Occipital lobe (tissue), 1 donor: ENCODE measurements at regions not wholly inside any gene's neighbourhood (a gene's known extent, or its start where the extent isn't known, plus 50 kb on each side); places are given as distances from the start of the nearest gene placed in this dataset.
A peak's percentile ranks its signal among the peaks of the same experiment; 100 is the strongest.
"Not testable (repeated sequence)": the region's sequence is repeated elsewhere in the genome, so short reads cannot be mapped to it uniquely, and the experiment has no call there.

ENCODE experiments used
- DNase-seq: peaks from one replicate; lab custom pipeline; 2025; lab: John Stamatoyannopoulos, UW

DNA sequence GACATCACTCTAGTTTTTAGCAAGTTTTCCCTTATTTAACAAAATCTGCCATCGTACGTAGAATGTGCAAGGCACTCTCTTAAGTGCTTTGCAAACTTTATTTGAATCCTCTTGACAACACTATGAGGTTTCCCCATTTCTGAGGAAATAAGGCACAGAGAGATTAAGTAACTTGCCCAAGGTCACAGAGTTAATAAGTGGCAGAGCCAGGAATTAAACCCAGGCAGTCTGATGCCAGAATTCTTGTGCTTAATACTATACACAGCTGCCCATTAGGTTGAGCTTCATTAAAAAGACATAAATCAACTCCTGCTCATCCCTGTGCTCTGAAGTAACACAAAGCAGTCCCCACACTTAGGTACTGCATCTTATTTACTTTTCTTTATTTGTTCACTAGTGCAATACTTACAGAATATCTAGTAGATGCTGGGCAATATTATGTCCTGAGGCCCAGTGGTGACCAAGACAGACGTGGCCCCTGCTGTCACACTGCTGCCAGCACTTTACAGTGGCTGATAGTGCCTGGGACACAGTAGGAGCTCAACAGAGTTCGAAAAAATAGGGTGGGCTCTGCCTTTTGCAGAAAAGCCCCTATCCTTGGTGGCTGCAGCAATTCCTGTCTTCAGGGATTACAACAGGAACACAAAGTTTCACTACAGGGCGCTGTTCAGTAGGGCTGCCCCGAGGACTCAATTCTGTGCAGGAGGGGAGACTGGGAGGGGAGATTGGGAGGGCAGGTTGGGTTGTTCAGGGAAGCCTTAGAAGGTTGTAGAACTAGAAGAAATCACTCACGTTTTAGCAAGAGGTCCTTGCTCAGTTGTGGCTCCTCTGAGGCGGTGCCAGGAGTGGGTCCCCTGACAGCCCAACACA, 138.3 kb upstream of the TPM1 start:
- no peak for DNase-seq

DNA sequence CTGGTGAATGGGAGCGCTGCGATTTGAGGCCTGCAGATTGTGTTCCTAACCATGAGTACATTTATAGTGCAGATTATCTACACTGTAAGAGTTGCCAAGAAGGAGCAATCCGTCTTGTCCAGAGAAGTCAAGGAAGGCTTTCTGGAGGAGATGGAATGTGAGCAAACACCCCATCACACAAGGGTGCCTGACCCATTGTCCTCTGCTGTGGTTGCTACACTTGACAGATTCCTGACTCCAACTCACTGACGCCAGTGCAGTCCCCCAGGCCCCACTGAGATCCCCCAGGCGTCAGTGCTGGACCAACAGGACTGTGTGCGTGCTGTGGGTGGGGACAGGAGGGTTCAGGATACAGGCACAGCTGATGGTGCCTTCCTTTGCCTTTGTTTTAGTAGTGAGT, 135.9 kb upstream of the TPM1 start:
- no peak for DNase-seq

GRCh38 chr15:62907275-62907674, 135.3 kb upstream of the TPM1 start:
- DNase-seq: no peak

GRCh38 chr15:62908341-62908740, 134.2 kb upstream of the TPM1 start:
- not testable (repeated sequence) for DNase-seq

GRCh38 chr15:62909257-62909656, 133.3 kb upstream of the TPM1 start:
- DNase-seq: no peak

DNA sequence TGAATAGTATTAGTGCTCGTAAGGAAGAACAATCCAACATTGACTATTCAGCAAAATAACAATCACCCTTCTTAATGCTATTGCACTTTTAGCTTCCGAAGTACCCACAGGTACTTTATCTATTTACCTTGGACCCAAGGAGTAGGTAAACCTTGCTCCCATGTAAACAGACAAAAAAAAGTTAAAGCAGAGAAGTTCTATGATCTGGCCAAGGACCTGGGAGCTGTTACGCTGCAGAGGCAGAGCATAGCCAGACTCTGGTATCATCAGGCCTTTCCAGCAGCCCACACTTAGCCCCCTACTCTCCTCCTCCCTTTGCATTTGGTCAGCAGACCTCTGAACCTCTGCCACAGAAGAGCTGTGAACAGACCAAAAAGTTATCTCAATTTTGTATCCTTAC, 130.3 kb upstream of the TPM1 start:
- no peak for DNase-seq

GRCh38 chr15:62912808-62913207, 129.7 kb upstream of the TPM1 start:
- DNase-seq: no peak

DNA sequence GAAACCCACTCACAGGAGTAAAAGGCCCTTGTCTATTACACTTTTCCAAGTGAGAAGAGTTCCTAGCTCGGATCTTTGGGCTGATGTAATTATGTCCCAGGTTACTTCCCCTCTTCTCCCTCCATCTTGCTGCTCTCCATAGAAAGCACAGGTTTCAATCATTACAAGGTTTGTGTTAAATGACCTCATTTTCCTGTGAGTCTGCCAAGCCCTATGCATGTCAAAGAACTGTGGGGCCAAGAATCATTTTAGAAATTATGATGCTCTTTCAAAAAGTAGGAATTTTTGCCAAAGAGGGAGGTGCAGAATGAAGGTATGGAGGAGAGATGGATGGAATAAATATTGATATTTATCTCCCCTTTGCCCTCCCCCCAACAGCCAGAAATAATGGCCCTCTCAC, 129.3 kb upstream of the TPM1 start:
- no peak for DNase-seq

DNA sequence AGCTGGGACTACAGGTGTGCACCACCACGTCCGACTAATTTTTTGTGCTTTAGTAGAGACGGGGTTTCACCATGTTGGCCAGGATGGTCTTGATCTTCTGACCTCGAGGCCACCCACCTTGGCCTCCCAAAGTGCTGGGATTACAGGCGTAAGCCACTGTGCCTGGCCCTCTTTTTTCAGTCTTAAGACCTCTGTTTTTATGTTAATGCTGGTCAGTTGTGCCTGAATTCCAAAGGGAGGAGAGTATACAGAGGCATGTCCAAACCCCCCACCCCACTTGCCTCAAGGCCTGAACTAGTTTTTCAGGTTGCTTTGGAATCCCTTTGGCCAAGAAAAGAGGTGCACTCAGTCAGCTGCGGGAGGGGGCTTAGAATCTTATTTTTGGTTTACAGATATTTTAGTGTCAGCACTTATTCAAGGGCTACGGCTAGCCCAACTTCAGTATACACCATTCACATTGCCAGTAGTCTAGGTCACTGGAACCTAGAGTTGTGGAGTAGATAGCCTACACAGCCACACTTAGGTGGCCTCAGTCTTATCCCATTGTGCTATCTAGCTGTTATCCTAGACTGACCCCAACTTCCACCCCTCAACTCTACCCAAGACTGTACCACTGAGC, 128.0 kb upstream of the TPM1 start:
- no peak for DNase-seq

DNA sequence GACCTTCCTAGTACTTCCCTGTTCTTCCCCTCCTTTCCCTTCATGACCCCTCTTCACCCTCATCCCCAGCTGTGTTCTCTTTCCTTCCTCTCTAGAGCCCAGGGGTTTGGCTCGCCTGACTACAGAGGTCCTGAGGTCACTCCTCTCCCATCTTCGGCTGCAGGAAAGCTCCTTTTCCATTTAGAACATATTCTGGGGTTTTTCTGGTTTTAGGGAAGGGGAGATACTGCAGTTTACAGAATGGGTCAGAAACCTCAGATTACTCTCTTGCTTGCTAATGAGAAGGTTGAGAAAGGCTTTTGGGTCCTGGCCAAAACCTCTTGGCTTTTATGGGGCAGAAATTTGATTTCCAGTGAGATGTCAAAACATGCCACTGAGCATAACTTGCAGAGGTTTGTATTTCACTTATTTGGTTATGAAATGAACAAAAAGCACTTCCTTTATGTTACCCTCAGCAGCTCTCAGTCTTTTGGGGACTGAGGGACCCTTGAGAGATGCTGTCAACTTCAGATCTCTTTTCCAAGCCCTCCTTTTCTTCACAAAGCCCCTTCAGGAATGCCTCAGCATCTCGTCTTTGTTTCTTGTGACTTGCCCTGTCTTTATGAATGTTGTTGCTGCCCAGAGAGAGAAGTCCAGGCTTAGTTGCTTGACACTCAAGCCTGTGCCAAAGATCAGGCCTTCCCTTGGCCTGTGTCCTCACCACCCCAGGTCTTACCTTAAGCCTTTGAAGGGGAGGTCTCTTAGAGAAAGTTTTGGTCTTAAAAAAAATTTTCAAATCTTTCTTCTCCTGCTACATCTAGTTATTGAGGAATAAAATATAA, 121.7 kb upstream of the TPM1 start:
- DNase-seq: no peak

DNA sequence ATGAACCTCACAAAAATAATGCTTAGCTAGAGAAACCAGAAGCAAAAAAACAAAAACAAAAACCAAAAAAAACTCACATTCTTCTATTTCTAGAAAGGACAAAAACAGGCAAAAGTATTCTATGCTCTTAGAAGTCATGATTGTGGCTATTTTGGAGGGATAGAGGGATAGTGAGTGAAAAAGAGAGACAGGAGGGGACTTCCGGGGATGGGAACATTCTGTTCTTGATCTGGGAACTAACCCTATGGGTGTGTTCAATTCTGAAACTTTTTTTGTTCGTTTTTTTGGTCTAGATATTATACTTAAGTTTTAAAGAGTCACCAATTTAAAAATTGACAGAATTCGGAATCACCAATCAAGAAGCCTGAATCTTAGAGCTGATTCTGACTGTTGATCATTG, 120.0 kb upstream of the TPM1 start:
- DNase-seq: no peak

- DNase-seq: no peak
Observed at GRCh38 chr15:62925875-62926274, 116.7 kb upstream of the TPM1 start.

DNA sequence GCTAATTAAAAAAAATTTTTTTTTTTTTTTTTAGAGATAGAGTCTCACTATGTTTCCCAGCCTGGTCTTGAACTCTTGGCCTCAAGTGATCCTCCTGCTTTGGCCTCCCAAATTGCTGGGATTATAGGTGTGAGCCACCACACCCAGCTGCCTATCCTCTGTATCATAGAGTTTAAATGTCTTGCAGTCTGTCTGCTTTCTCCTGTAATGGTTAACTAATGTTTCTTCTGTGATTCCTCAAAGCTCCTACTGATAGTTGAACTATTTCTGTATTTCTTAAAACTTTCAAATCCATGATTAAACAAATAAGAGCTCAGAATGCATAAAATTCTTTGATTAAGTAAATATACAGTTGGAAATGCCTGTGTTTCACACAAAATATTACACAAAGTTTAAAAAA, 115.4 kb upstream of the TPM1 start:
- no peak for DNase-seq

DNA sequence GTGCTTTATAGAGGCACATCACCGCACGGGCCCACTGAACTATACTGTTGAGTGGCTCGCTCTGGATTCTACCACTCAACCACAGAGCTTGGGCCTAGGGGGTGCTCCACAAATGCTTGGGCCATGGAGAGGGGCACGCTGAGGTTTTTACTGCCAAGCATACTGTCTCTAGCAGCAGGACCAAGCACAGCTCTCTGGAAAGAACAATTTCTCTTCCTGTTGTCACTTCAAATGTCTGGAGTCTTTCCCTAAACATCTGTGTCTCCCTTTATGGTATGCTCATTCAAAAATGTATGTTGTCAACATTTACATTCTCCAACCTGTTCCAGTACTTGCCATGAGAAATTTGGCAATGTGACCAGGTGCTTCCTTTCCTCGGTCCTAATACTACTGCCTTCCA, 114.7 kb upstream of the TPM1 start:
- DNase-seq: no peak

DNA sequence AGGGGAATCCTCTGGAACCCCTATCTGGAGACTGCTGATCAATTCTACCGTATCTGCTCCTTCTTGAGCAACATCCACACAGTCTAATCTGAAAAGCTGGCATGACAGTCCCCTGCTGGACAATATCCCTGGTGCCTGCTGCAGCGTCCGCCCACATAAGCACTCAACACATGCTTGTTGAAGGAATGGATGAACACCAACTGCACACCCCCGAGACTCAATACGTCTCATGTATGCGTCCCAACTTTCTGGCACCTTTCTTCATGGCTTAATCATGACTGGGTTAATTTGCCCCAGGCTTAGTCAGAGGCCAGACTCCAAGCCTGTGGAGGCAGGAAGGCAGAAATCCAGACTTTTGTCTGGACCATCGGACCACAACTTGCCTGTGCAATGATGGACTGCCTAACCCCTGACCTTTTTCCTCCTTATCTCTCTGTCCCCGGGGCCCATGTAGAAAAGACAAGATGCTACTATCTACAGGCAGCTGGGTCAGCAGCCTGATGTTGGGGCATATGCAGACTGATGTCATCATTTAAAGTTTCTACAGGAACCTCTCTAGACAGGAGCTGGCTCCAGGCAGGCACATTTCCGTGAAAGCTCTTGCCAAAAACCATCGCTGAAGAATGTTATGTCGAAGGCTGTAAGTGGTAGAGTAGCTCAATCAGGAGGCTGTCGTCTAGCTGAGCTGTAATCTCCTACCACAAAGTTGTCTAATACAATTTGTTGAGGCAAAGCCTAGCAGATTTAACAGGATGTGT, 114.1 kb upstream of the TPM1 start:
- peak; percentile 42 for DNase-seq

- DNase-seq: no peak
Observed at GRCh38 chr15:62929000-62929357, 113.6 kb upstream of the TPM1 start.

GRCh38 chr15:62931650-62932049, 110.9 kb upstream of the TPM1 start:
- DNase-seq: no peak

GRCh38 chr15:62932436-62932835, 110.1 kb upstream of the TPM1 start:
- no peak for DNase-seq

DNA sequence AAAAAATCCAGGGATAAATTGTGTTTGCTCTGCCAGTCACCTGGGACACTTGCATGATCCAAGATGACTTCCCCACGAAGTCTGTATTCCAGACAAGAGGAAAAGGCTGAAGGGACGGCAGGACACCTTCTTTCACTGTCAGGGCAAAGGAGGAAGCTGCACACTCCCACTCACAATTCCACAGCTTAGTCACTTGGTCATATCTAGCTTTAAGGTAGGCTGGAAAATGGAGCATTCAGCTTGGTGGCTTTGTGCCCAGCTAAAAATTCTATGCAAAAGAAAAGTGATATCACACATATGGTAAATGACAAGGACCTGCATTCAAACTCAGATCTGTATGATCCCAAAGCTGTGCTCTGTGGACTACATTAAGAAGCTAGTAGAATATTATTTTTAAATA, 109.2 kb upstream of the TPM1 start:
- DNase-seq: no peak

DNA sequence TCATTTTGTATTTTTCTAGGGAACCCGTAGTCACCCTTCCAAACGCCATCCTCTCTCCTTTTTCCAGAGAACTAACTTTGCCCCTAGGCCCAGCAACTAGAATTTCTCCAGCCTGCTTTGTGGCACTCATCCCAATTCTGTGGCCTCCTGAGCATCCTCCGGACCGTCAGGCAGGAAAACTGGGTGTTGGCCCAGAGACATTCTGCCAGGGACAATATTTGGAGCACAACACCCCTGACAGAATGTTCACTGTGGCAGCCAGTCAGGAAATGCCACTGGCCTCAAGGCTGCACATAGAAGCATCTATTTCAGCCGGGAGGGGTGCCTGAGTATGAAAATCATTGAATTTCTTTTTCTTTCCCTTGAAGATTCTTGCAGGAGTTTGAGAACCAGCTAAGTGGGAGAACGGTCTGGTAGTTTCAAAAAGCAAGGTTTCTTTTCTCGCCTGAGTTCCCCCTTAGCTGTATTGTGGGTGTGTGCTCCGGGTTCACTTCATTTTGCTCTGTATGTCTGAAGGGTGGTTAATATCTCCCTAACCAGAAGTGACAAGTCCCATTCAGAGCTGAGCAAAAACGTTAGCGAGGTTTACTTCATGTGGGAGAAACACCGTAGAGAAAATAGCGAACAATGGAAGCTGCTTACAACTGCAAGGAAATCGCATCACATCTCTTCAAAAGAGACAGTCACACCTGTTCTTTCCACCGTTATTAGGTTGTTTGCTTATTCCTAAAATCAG, 108.1 kb upstream of the TPM1 start:
- no peak for DNase-seq
